A549 (cell line): ENCODE measurements at regions not wholly inside any gene's neighbourhood (a gene's known extent, or its start where the extent isn't known, plus 50 kb on each side); places are given as distances from the start of the nearest gene placed in this dataset.

Experiments
- ATAC-seq, 2 experiments: fragments of 200-7000 bp in 1 of 2; fragments of >200 bp in 1 of 2; cut with Nextera tagmentation in 1 of 2; cut with Tn5 transposase in 1 of 2; 3 replicates each; pipeline versions ENCODE4 v1.8.0 to v1.9.1; 2018 to 2020; ENCODE audit warnings: mild to moderate bottlenecking in 1 of 2, moderate library complexity in 1 of 2
- CTCF ChIA-PET: fragments of 300-600 bp; sonication (Branson Sonifier 250); formaldehyde crosslinking; extraction: SDS; loops from one replicate; lab custom pipeline; 2021; ENCODE audit warnings: antibody characterized with exemption, inconsistent platforms; lab: Yijun Ruan, JAX
- POLR2A ChIA-PET: fragments of 350-600 bp; formaldehyde crosslinking; extraction: SDS; loops from one replicate; lab custom pipeline; 2021; ENCODE audit warnings: antibody characterized with exemption, inconsistent platforms; lab: Yijun Ruan, JAX
- DNase-seq, 2 experiments: peaks; one replicate each; pipeline versions ENCODE4 v3.0.0 to v3.0.0-alpha.2; 2011 to 2016; ENCODE audit warnings: low read depth in 1 of 2, low spot score in 1 of 2
- FAIRE-seq: peaks from 2 replicates; lab custom pipeline; 2011; peaks lifted over from hg19 to GRCh38; lab: Jason Lieb, UNC
- H3K27ac ChIP-seq, 2 experiments: fragments of >200 bp; sonication (Bioruptor Twin); formaldehyde crosslinking; 3 replicates each; pipeline ENCODE4 v1.5.1; 2016 to 2017
- H3K4me1 ChIP-seq: fragments of >200 bp; sonication (Bioruptor Twin); formaldehyde crosslinking; 3 replicates; pipeline ENCODE4 v1.6.1; 2016
- H3K4me2 ChIP-seq: fragments of >200 bp; sonication (Bioruptor Twin); formaldehyde crosslinking; 3 replicates; pipeline ENCODE4 v1.6.1; 2016
- H3K4me3 ChIP-seq: fragments of >200 bp; sonication (Bioruptor Twin); formaldehyde crosslinking; 3 replicates; pipeline ENCODE4 v1.5.1; 2016
- H3K9me3 ChIP-seq: fragments of >200 bp; sonication (Bioruptor Twin); formaldehyde crosslinking; 3 replicates; pipeline ENCODE4 v1.6.1; 2016
- BCL3 ChIP-seq: fragments of >200 bp; sonication (Bioruptor Twin); formaldehyde crosslinking; IDR thresholded peaks from 3 replicates; pipeline ENCODE4 v1.6.1; 2016
- BHLHE40 ChIP-seq: IDR thresholded peaks from 2 replicates; pipeline ENCODE4 v1.6.1; 2012; ENCODE audit warnings: low read depth, low read length, inconsistent platforms
- CBX2 ChIP-seq: fragments of 200-600 bp; sonication (generic); IDR thresholded peaks from 2 replicates; pipeline ENCODE4 v1.6.1; 2016; ENCODE audit warnings: low read depth, mild to moderate bottlenecking, borderline replicate concordance
- CEBPB ChIP-seq, 2 experiments: fragments of >200 bp in 1 of 2; sonication (Bioruptor Twin) in 1 of 2; formaldehyde crosslinking in 1 of 2; IDR thresholded peaks; 2 replicates each; pipeline ENCODE4 v1.6.1; 2012 to 2016
- CHD2 ChIP-seq: fragments of 150-350 bp; IDR thresholded peaks from 2 replicates; pipeline ENCODE4 v1.6.1; 2014; ENCODE audit warnings: low read length; ENCODE audit not compliant: partially characterized antibody
- EHF ChIP-seq: fragments of 250-450 bp; sonication (Bioruptor Pico); IDR thresholded peaks from 2 replicates; pipeline ENCODE4 v1.5.0; 2020; ENCODE audit warnings: mild to moderate bottlenecking
- EHMT2 ChIP-seq: fragments of 200-600 bp; sonication (generic); IDR thresholded peaks from 2 replicates; pipeline ENCODE4 v1.6.1; 2016; ENCODE audit warnings: antibody characterized with exemption, low read depth, mild to moderate bottlenecking, moderate library complexity
- EP300 ChIP-seq, 2 experiments: fragments of >200 bp; sonication (Bioruptor Twin); formaldehyde crosslinking; IDR thresholded peaks; 2 replicates in 1 of 2; 3 replicates in 1 of 2; pipeline ENCODE4 v1.6.1; 2016 to 2017
- FOSB ChIP-seq: fragments of 250-450 bp; sonication (Bioruptor Pico); IDR thresholded peaks from 2 replicates; pipeline ENCODE4 v1.5.0; 2020; ENCODE audit warnings: mild to moderate bottlenecking, moderate library complexity
- GATA3 ChIP-seq: IDR thresholded peaks from 2 replicates; pipeline ENCODE4 v1.6.1; 2012; ENCODE audit warnings: borderline replicate concordance
- HMGXB4 ChIP-seq: fragments of 250-450 bp; sonication (Bioruptor Pico); IDR thresholded peaks from 2 replicates; pipeline ENCODE4 v1.5.0; 2021; ENCODE audit warnings: mild to moderate bottlenecking, moderate library complexity, borderline replicate concordance
- HOXA7 ChIP-seq: fragments of 250-450 bp; sonication (Bioruptor Pico); IDR thresholded peaks from 2 replicates; pipeline ENCODE4 v1.5.0; 2020; ENCODE audit warnings: mild to moderate bottlenecking, moderate library complexity
- KDM1A ChIP-seq: fragments of 200-600 bp; sonication (generic); IDR thresholded peaks from 2 replicates; pipeline ENCODE4 v1.6.1; 2016; ENCODE audit warnings: low read depth, mild to moderate bottlenecking
- MAFK ChIP-seq: fragments of 450-650 bp; IDR thresholded peaks from 2 replicates; pipeline ENCODE4 v1.6.1; 2014; ENCODE audit not compliant: partially characterized antibody
- NR3C1 ChIP-seq: fragments of >200 bp; sonication (Bioruptor Twin); formaldehyde crosslinking; IDR thresholded peaks from 3 replicates; pipeline ENCODE4 v1.6.1; 2017
- ZFP36 ChIP-seq: fragments of 450-650 bp; IDR thresholded peaks from 2 replicates; pipeline ENCODE4 v1.6.1; 2014; ENCODE audit warnings: borderline replicate concordance; ENCODE audit not compliant: partially characterized antibody
- ZNF302 ChIP-seq: fragments of 250-450 bp; sonication (Bioruptor Pico); IDR thresholded peaks from 2 replicates; pipeline ENCODE4 v1.9.0; 2021; ENCODE audit warnings: inconsistent platforms, mild to moderate bottlenecking, moderate library complexity
- WGBS: methylation state at CpG from one replicate; pipeline ENCODE4 v1.1.6; 2017; ENCODE audit errors: missing lambda C conversion rate; 5-methylcytosine and 5-hydroxymethylcytosine counted together
- TF ChIP-seq, protein P1 (sequence below): IDR thresholded peaks from 2 replicates; pipeline ENCODE4 v1.6.1; 2012
- TF ChIP-seq, protein P2 (sequence below): fragments of 450-650 bp; IDR thresholded peaks from 2 replicates; pipeline ENCODE4 v1.6.1; 2014; ENCODE audit warnings: antibody characterized with exemption

GRCh38 chr13:76556627-76557026 is 329.6 kb downstream of the KCTD12 start:
- ATAC-seq (no peak), DNase-seq (no peak), FAIRE-seq (no peak)
- ChIA-PET CTCF (no interaction called here), POLR2A (no interaction called here)
- Histone ChIP-seq H3K9me3 (no peaks in the 10 kb centered on the region), H3K4me3 (no peak overlapping the region), H3K4me2 (no peak overlapping the region), H3K4me1 (no peaks in the 10 kb centered on the region), H3K27ac (no peak overlapping the region)
- 0% methylated on average over 1 of the region's 1 CpG for WGBS
- TF ChIP-seq, protein P1, sequence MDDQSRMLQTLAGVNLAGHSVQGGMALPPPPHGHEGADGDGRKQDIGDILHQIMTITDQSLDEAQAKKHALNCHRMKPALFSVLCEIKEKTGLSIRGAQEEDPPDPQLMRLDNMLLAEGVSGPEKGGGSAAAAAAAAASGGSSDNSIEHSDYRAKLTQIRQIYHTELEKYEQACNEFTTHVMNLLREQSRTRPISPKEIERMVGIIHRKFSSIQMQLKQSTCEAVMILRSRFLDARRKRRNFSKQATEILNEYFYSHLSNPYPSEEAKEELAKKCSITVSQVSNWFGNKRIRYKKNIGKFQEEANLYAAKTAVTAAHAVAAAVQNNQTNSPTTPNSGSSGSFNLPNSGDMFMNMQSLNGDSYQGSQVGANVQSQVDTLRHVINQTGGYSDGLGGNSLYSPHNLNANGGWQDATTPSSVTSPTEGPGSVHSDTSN = no peak
- TF ChIP-seq MAFK (no peak), CHD2 (no peak), KDM1A (no peak), GATA3 (no peak), HMGXB4 (CRISPR knock-in tag) (no peak), ZFP36 (no peak), EHF (CRISPR knock-in tag) (no peak), EP300 (IDR thresholded peaks at IDR 0.05) (no peak), CBX2 (no peak), BHLHE40 (no peak), CEBPB (IDR thresholded peaks at IDR 0.05) (no peak)
- TF ChIP-seq, protein P2, sequence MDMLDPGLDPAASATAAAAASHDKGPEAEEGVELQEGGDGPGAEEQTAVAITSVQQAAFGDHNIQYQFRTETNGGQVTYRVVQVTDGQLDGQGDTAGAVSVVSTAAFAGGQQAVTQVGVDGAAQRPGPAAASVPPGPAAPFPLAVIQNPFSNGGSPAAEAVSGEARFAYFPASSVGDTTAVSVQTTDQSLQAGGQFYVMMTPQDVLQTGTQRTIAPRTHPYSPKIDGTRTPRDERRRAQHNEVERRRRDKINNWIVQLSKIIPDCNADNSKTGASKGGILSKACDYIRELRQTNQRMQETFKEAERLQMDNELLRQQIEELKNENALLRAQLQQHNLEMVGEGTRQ = no peak

DNA sequence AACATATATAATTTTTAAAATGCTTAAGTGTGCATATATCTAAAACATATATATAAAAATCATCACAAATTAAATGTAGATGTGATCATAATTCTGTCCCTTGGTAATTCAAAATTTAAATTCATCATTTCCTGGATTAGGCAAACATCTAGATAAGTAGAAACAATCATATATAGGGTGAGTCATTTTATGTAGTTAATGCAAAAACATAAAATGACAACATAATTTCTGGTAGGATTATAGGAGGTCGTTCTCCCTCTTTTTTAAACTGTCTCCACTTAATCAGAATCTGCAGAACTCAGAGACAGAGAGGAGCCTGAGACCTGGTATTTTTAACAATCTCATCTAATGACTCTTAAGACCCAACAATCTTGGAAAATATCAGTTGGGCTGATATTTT is 333.4 kb downstream of the KCTD12 start:
- Histone ChIP-seq H3K4me2 (no peak overlapping the region), H3K27ac (no peak overlapping the region), H3K4me1 (no peaks in the 10 kb centered on the region), H3K4me3 (no peak overlapping the region), H3K9me3 (no peaks in the 10 kb centered on the region)
- no peak for ATAC-seq
- no peak for TF ChIP-seq HOXA7 (CRISPR knock-in tag)
- no peak for TF ChIP-seq EHMT2
- TF ChIP-seq FOSB = no peak
- 0% methylated on average over 1 of the region's 1 CpG for WGBS
- DNase-seq = no peak
- ChIA-PET POLR2A (no interaction called here), CTCF (no interaction called here)
- no peak for FAIRE-seq

GRCh38 chr13:76552041-76552772 is 334.0 kb downstream of the KCTD12 start:
- TF ChIP-seq ZNF302 (CRISPR knock-in tag) = no peak
- TF ChIP-seq BCL3 = no peak
- no peak for TF ChIP-seq KDM1A
- TF ChIP-seq HOXA7 (CRISPR knock-in tag) = no peak
- no peak for TF ChIP-seq EHF (CRISPR knock-in tag)
- TF ChIP-seq NR3C1 = no peak
- POLR2A ChIA-PET = no interaction called here

More at GRCh38 chr13:76552041-76552772, 334.0 kb downstream of the KCTD12 start:
- no peaks in the 10 kb centered on the region for H3K4me1 ChIP-seq
- no peak for ATAC-seq
- 26% methylated on average over 5 of the region's 5 CpGs for WGBS
- CTCF ChIA-PET = no interaction called here
- no peak overlapping the region for H3K4me3 ChIP-seq
- DNase-seq = no peak
- H3K9me3 ChIP-seq = no peaks in the 10 kb centered on the region
- no peak overlapping the region for H3K4me2 ChIP-seq
- no peak overlapping the region for H3K27ac ChIP-seq
- FAIRE-seq = no peak
